ENCODE measurements at regions not wholly inside any gene's neighbourhood (a gene's known extent, or its start where the extent isn't known, plus 50 kb on each side); places are given as distances from the start of the nearest gene placed in this dataset.

GRCh38 chr2:14388724-14389123 lies 243.8 kb upstream of the LRATD1 start:
- Histone ChIP-seq H3K4me3 (ENCODE audit: insufficient read depth, low read length) (no peak overlapping the region), H2AFZ (ENCODE audit: low read length) (no peak overlapping the region), H3K4me1 (ENCODE audit: insufficient read depth, low read length) (no peaks in the 10 kb centered on the region), H4K20me1 (ENCODE audit: insufficient read depth, low read length) (no peaks in the 10 kb centered on the region), H3K36me3 (ENCODE audit: insufficient read depth, low read length) (no peaks in the 10 kb centered on the region), H3K4me2 (ENCODE audit: insufficient read depth, low read length) (no peak overlapping the region), H3K79me2 (ENCODE audit: insufficient read depth, low read length) (no peaks in the 10 kb centered on the region), H3K9me3 (ENCODE audit: low read depth, low read length) (no peaks in the 10 kb centered on the region), H3K27me3 (ENCODE audit: insufficient read depth, low read length) (no peaks in the 10 kb centered on the region), H3K27ac (ENCODE audit: low read depth, low read length) (no peak overlapping the region)
- no peak for TF ChIP-seq CTCF (IDR thresholded peaks at IDR 0.05; ENCODE audit: extremely low read depth, low read depth, low read length)
- DNase-seq (ENCODE audit: insufficient read length, low spot score, missing footprints) = no peak

GRCh38 chr2:14396533-14397083 lies 235.9 kb upstream of the LRATD1 start:
- Histone ChIP-seq H3K9me3 (ENCODE audit: low read depth, low read length) (no peaks in the 10 kb centered on the region), H3K27ac (ENCODE audit: low read depth, low read length) (no peak overlapping the region), H3K4me1 (ENCODE audit: insufficient read depth, low read length) (no peaks in the 10 kb centered on the region), H2AFZ (ENCODE audit: low read length) (no peak overlapping the region), H4K20me1 (ENCODE audit: insufficient read depth, low read length) (no peaks in the 10 kb centered on the region), H3K4me2 (ENCODE audit: insufficient read depth, low read length) (no peak overlapping the region), H3K4me3 (ENCODE audit: insufficient read depth, low read length) (no peak overlapping the region), H3K79me2 (ENCODE audit: insufficient read depth, low read length) (no peaks in the 10 kb centered on the region), H3K36me3 (ENCODE audit: insufficient read depth, low read length) (no peaks in the 10 kb centered on the region), H3K27me3 (ENCODE audit: insufficient read depth, low read length) (no peaks in the 10 kb centered on the region)
- DNase-seq (ENCODE audit: insufficient read length, low spot score, missing footprints) = no peak
- no peak for TF ChIP-seq CTCF (IDR thresholded peaks at IDR 0.05; ENCODE audit: extremely low read depth, low read depth, low read length)

GRCh38 chr2:14398641-14399040 lies 233.9 kb upstream of the LRATD1 start:
- TF ChIP-seq CTCF (IDR thresholded peaks at IDR 0.05; ENCODE audit: extremely low read depth, low read depth, low read length) = no peak
- H3K9me3 ChIP-seq (ENCODE audit: low read depth, low read length) = no peaks in the 10 kb centered on the region
- no peaks in the 10 kb centered on the region for H4K20me1 ChIP-seq (ENCODE audit: insufficient read depth, low read length)
- no peaks in the 10 kb centered on the region for H3K27me3 ChIP-seq (ENCODE audit: insufficient read depth, low read length)
- no peak overlapping the region for H3K4me2 ChIP-seq (ENCODE audit: insufficient read depth, low read length)
- H2AFZ ChIP-seq (ENCODE audit: low read length) = no peak overlapping the region
- no peaks in the 10 kb centered on the region for H3K36me3 ChIP-seq (ENCODE audit: insufficient read depth, low read length)
- no peak overlapping the region for H3K4me3 ChIP-seq (ENCODE audit: insufficient read depth, low read length)
- H3K27ac ChIP-seq (ENCODE audit: low read depth, low read length) = no peak overlapping the region
- H3K4me1 ChIP-seq (ENCODE audit: insufficient read depth, low read length) = no peaks in the 10 kb centered on the region
- H3K79me2 ChIP-seq (ENCODE audit: insufficient read depth, low read length) = no peaks in the 10 kb centered on the region
- DNase-seq (ENCODE audit: insufficient read length, low spot score, missing footprints) = no peak

- Histone ChIP-seq H3K4me1 (ENCODE audit: insufficient read depth, low read length) (no peaks in the 10 kb centered on the region), H2AFZ (ENCODE audit: low read length) (no peak overlapping the region), H3K4me3 (ENCODE audit: insufficient read depth, low read length) (no peak overlapping the region), H3K4me2 (ENCODE audit: insufficient read depth, low read length) (no peak overlapping the region), H3K27me3 (ENCODE audit: insufficient read depth, low read length) (no peaks in the 10 kb centered on the region), H3K27ac (ENCODE audit: low read depth, low read length) (no peak overlapping the region), H3K9me3 (ENCODE audit: low read depth, low read length) (no peaks in the 10 kb centered on the region), H4K20me1 (ENCODE audit: insufficient read depth, low read length) (no peaks in the 10 kb centered on the region), H3K36me3 (ENCODE audit: insufficient read depth, low read length) (no peaks in the 10 kb centered on the region), H3K79me2 (ENCODE audit: insufficient read depth, low read length) (no peaks in the 10 kb centered on the region)
- DNase-seq (ENCODE audit: insufficient read length, low spot score, missing footprints) = no peak
- TF ChIP-seq CTCF (IDR thresholded peaks at IDR 0.05; ENCODE audit: extremely low read depth, low read depth, low read length) = no peak
Measured at GRCh38 chr2:14401873-14402272, 230.6 kb upstream of the LRATD1 start.
